CD14-positive monocyte (primary cell): ENCODE measurements at regions not wholly inside any gene's neighbourhood (a gene's known extent, or its start where the extent isn't known, plus 50 kb on each side); places are given as distances from the start of the nearest gene placed in this dataset.

Experiments
- DNase-seq, 3 donors: peaks; one replicate each; pipeline ENCODE4 v3.0.0-alpha.2; 2011 to 2022
- H2AFZ ChIP-seq: 2 replicates; pipeline ENCODE4 v1.6.0; 2012; ENCODE audit warnings: mild to moderate bottlenecking, low read depth, low read length, inconsistent platforms; ENCODE audit not compliant: insufficient read depth, poor library complexity, severe bottlenecking
- H3K27ac ChIP-seq, 2 donors: 1 replicate in 1 of 2; 2 replicates in 1 of 2; pipeline ENCODE4 v1.5.1; 2012 to 2013; ENCODE audit warnings: low read length in 2 of 2, control low read depth in 1 of 2, inconsistent platforms in 1 of 2, low read depth in 1 of 2, mild to moderate bottlenecking in 1 of 2
- H3K27me3 ChIP-seq, 2 donors: one replicate each; pipeline versions ENCODE4 v1.6.0 to v1.6.1; 2011 to 2013; ENCODE audit warnings: low read length in 2 of 2; ENCODE audit not compliant: control insufficient read depth in 2 of 2, insufficient read depth in 2 of 2
- H3K36me3 ChIP-seq, 2 donors: replicated peaks in 1 of 2; 1 replicate in 1 of 2; 2 replicates in 1 of 2; pipeline versions ENCODE4 v1.5.1 to v1.6.1; 2012 to 2013; ENCODE audit warnings: low read length in 2 of 2, control low read depth in 1 of 2, inconsistent platforms in 1 of 2, mild to moderate bottlenecking in 1 of 2; ENCODE audit not compliant: insufficient read depth in 2 of 2, control insufficient read depth in 1 of 2
- H3K4me1 ChIP-seq, 2 donors: 1 replicate in 1 of 2; 2 replicates in 1 of 2; pipeline versions ENCODE4 v1.5.1 to v1.6.1; 2012 to 2013; ENCODE audit warnings: low read length in 2 of 2, control low read depth in 1 of 2, inconsistent platforms in 1 of 2, mild to moderate bottlenecking in 1 of 2, moderate library complexity in 1 of 2; ENCODE audit not compliant: insufficient read depth in 2 of 2, control insufficient read depth in 1 of 2
- H3K4me2 ChIP-seq: replicated peaks from 2 replicates; pipeline ENCODE3; 2012; ENCODE audit warnings: low read length, moderate library complexity, mild to moderate bottlenecking; ENCODE audit not compliant: poor library complexity, severe bottlenecking; ENCODE audit errors: extremely low read depth
- H3K4me3 ChIP-seq, 3 experiments: fragments of 200-600 bp in 1 of 3; sonication (generic) in 1 of 3; replicated peaks in 1 of 3; 1 replicate in 2 of 3; 2 replicates in 1 of 3; pipeline ENCODE4 v1.5.1; 2011 to 2013; ENCODE audit warnings: low read length in 3 of 3, mild to moderate bottlenecking in 3 of 3, control low read depth in 2 of 3, low read depth in 2 of 3, inconsistent platforms in 1 of 3, moderate library complexity in 1 of 3
- H3K79me2 ChIP-seq: 2 replicates; pipeline ENCODE4 v1.6.0; 2012; ENCODE audit warnings: mild to moderate bottlenecking, control low read depth, inconsistent platforms, low read length, moderate library complexity; ENCODE audit not compliant: insufficient read depth
- H3K9ac ChIP-seq: 2 replicates; pipeline ENCODE4 v1.6.0; 2017; ENCODE audit warnings: low read length, mild to moderate bottlenecking; ENCODE audit not compliant: insufficient read depth, poor library complexity, severe bottlenecking
- H3K9me3 ChIP-seq, 2 donors: replicated peaks in 1 of 2; 1 replicate in 1 of 2; 2 replicates in 1 of 2; pipeline versions ENCODE4 v1.5.1 to v1.6.1; 2012 to 2013; ENCODE audit warnings: low read length in 2 of 2, control low read depth in 1 of 2; ENCODE audit not compliant: control insufficient read depth in 1 of 2, insufficient read depth in 1 of 2
- H4K20me1 ChIP-seq: 2 replicates; pipeline ENCODE4 v1.6.0; 2012; ENCODE audit warnings: mild to moderate bottlenecking, low read length, control low read depth, moderate library complexity; ENCODE audit not compliant: insufficient read depth
- H3K27ac Mint-ChIP-seq, 7 donors: one replicate each; pipeline ENCODE4 v1.8.0; 2020; ENCODE audit warnings: mild to moderate bottlenecking in 7 of 7, mixed read lengths in 7 of 7, moderate library complexity in 6 of 7, inconsistent platforms in 2 of 7
- H3K27me3 Mint-ChIP-seq, 3 donors: one replicate each; pipeline ENCODE4 v1.8.0; 2021 to 2022; ENCODE audit warnings: low read depth in 3 of 3, mild to moderate bottlenecking in 3 of 3, mixed read lengths in 3 of 3, moderate library complexity in 3 of 3, inconsistent platforms in 1 of 3
- H3K36me3 Mint-ChIP-seq, 2 donors: one replicate each; pipeline ENCODE4 v1.8.0; 2020; ENCODE audit warnings: mixed read lengths in 2 of 2, inconsistent platforms in 1 of 2, mild to moderate bottlenecking in 1 of 2
- H3K4me1 Mint-ChIP-seq: one replicate; pipeline ENCODE4 v1.8.0; 2020; ENCODE audit warnings: mild to moderate bottlenecking, mixed read lengths
- H3K4me3 Mint-ChIP-seq, 2 donors: one replicate each; pipeline ENCODE4 v1.8.0; 2020; ENCODE audit warnings: mild to moderate bottlenecking in 2 of 2, mixed read lengths in 2 of 2, moderate library complexity in 1 of 2
- H3K9me3 Mint-ChIP-seq, 7 donors: one replicate each; pipeline ENCODE4 v1.8.0; 2020 to 2022; ENCODE audit warnings: mixed read lengths in 7 of 7, mild to moderate bottlenecking in 6 of 7, moderate library complexity in 6 of 7, inconsistent platforms in 2 of 7
- WGBS: methylation state at CpG from one replicate; pipeline ENCODE4 v1.1.5; 2013; ENCODE audit warnings: missing lambda C conversion rate; ENCODE audit not compliant: insufficient coverage; 5-methylcytosine and 5-hydroxymethylcytosine counted together
- intact Hi-C, 2 donors: fragments of 100-400 bp; cut with micrococcal nuclease; formaldehyde crosslinking; loops; one replicate each; pipeline versions ENCODE4 v1.15.0 to v1.15.1; 2023
- TF ChIP-seq, protein P1 (sequence below): fragments of 200-600 bp; IDR thresholded peaks from one replicate; pipeline ENCODE4 v1.8.0; 2022; ENCODE audit warnings: antibody characterized with exemption, mild to moderate bottlenecking

DNA sequence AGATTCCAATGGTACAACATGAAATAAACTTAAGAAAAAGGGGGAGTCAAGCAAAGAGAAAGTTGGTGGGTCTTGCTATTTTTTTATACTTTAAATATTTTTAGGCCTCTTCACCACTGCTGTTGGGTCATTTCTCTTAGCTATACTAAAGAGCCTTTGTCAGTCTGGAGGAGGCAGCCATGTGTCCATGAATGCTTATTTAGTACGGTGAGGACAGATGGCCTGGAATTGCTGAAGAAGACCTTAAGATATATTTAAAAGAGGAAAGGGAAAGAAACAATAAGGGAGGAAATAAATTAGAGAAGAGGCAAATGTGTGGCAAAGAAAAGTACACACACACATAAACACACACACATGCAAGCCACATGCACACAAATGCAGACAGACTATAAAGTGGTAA is 560.5 kb upstream of the MEF2C start:
- intact Hi-C loops = no loop called here
- Histone ChIP-seq H3K36me3 (no peaks in the 10 kb centered on the region), H3K79me2 (no peaks in the 10 kb centered on the region), H3K4me2 (no peak overlapping the region), H2AFZ (no peak overlapping the region), H3K9ac (no peak overlapping the region), H3K27me3 (no peaks in the 10 kb centered on the region), H3K9me3 (no peaks in the 10 kb centered on the region), H3K4me3 (peak overlapping the region in 1 of 3 experiments; percentile 15), H3K27ac (peak overlapping the region in 1 of 2 donors; percentile 52), H3K4me1 (peaks cover 23 to 34% of the 10 kb centered on the region in 2 donors), H4K20me1 (no peaks in the 10 kb centered on the region)
- TF ChIP-seq, protein P1, sequence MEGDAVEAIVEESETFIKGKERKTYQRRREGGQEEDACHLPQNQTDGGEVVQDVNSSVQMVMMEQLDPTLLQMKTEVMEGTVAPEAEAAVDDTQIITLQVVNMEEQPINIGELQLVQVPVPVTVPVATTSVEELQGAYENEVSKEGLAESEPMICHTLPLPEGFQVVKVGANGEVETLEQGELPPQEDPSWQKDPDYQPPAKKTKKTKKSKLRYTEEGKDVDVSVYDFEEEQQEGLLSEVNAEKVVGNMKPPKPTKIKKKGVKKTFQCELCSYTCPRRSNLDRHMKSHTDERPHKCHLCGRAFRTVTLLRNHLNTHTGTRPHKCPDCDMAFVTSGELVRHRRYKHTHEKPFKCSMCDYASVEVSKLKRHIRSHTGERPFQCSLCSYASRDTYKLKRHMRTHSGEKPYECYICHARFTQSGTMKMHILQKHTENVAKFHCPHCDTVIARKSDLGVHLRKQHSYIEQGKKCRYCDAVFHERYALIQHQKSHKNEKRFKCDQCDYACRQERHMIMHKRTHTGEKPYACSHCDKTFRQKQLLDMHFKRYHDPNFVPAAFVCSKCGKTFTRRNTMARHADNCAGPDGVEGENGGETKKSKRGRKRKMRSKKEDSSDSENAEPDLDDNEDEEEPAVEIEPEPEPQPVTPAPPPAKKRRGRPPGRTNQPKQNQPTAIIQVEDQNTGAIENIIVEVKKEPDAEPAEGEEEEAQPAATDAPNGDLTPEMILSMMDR = no peak
- Mint-ChIP-seq H3K4me3 (peak overlapping the region in 1 of 2 donors; percentile 42), H3K9me3 (peaks cover 0 to 7% (median 0%) of the 10 kb centered on the region in 7 donors), H3K27ac (peak overlapping the region in 5 of 7 donors; percentile 12 to 78 (median 58)), H3K36me3 (no peaks in the 10 kb centered on the region), H3K4me1 (peaks cover 33% of the 10 kb centered on the region), H3K27me3 (peaks cover 0 to 2% (median 0%) of the 10 kb centered on the region in 3 donors)
- no peak for DNase-seq
- WGBS = no CpG with 5 or more reads among the region's 1 CpG

DNA sequence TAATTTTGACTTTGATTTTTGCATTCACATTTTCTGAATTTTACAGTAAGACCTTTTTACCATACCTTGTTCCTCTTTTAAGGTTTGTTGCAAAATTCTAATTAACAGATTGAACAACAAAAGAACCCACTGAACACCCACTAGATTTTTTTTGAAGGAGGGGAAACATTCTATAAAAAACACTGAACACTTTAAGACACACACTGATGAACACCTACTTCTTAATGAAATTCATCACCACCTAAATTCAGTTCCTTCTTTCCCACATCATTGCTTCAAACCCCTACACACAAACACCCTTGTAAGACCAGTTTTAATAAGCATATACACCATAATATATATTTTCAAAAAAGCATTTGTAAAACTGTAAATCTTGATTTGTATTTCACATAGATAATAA is 559.0 kb upstream of the MEF2C start:
- H3K4me3 ChIP-seq = no peak overlapping the region
- no peak overlapping the region for H3K9ac ChIP-seq
- H3K36me3 Mint-ChIP-seq = no peaks in the 10 kb centered on the region
- H3K27ac ChIP-seq = no peak overlapping the region
- no peak overlapping the region for H3K4me3 Mint-ChIP-seq
- H3K4me1 ChIP-seq = peaks cover 23 to 34% of the 10 kb centered on the region in 2 donors
- TF ChIP-seq, protein P1 = no peak
- H3K27me3 Mint-ChIP-seq = no peaks in the 10 kb centered on the region
- H3K79me2 ChIP-seq = no peaks in the 10 kb centered on the region
- peaks cover 0 to 7% (median 0%) of the 10 kb centered on the region in 7 donors for H3K9me3 Mint-ChIP-seq
- no peak overlapping the region for H3K27ac Mint-ChIP-seq
- H4K20me1 ChIP-seq = no peaks in the 10 kb centered on the region
- peaks cover 30% of the 10 kb centered on the region for H3K4me1 Mint-ChIP-seq
- H3K36me3 ChIP-seq = no peaks in the 10 kb centered on the region
- peak overlapping the region; percentile 3 for H3K4me2 ChIP-seq
- intact Hi-C loops = no loop called here
- no peak overlapping the region for H2AFZ ChIP-seq
- no peak for DNase-seq
- no peaks in the 10 kb centered on the region for H3K9me3 ChIP-seq
- H3K27me3 ChIP-seq = no peaks in the 10 kb centered on the region
